Ishikawa (cell line): ENCODE measurements at regions not wholly inside any gene's neighbourhood (a gene's known extent, or its start where the extent isn't known, plus 50 kb on each side); places are given as distances from the start of the nearest gene placed in this dataset.

ENCODE experiments used
- CEBPB ChIP-seq: IDR thresholded peaks from 2 replicates; pipeline ENCODE4 v1.6.1; 2012
- EGR1 ChIP-seq: IDR thresholded peaks from 2 replicates; pipeline ENCODE4 v1.6.1; 2012
- EP300 ChIP-seq: IDR thresholded peaks from 2 replicates; pipeline ENCODE4 v1.6.1; 2012; ENCODE audit warnings: borderline replicate concordance
- MAX ChIP-seq: IDR thresholded peaks from 2 replicates; pipeline ENCODE4 v1.6.1; 2012
- NFIC ChIP-seq: IDR thresholded peaks from 2 replicates; pipeline ENCODE4 v1.6.1; 2012
- RAD21 ChIP-seq: IDR thresholded peaks from 2 replicates; pipeline ENCODE4 v1.6.1; 2012; ENCODE audit warnings: low read depth
- REST ChIP-seq: IDR thresholded peaks from 2 replicates; pipeline ENCODE4 v1.6.1; 2012; ENCODE audit warnings: low read depth, mild to moderate bottlenecking
- TAF1 ChIP-seq: IDR thresholded peaks from 2 replicates; pipeline ENCODE4 v1.6.1; 2012; ENCODE audit warnings: low read depth, mild to moderate bottlenecking
- TEAD4 ChIP-seq: IDR thresholded peaks from 2 replicates; pipeline ENCODE4 v1.6.1; 2012

- TF ChIP-seq EP300 (no peak), REST (no peak), RAD21 (no peak), TAF1 (no peak), TEAD4 (no peak), CEBPB (no peak), NFIC (no peak), EGR1 (no peak), MAX (no peak)
Measured at GRCh38 chrX:35098419-35098818, 155.8 kb downstream of the FAM47B start.
